HG03108 (cell line): ENCODE measurements at regions not wholly inside any gene's neighbourhood (a gene's known extent, or its start where the extent isn't known, plus 50 kb on each side); places are given as distances from the start of the nearest gene placed in this dataset.

Experiments used
- ATAC-seq: cut with Tn5 transposase; IDR thresholded peaks from one replicate; pipeline ENCODE4 v1.9.1; 2021; ENCODE audit warnings: moderate library complexity; ENCODE audit not compliant: unreplicated experiment

GRCh38 chr4:54487491-54487890 is 170.3 kb upstream of the KIT start:
- no peak for ATAC-seq

DNA sequence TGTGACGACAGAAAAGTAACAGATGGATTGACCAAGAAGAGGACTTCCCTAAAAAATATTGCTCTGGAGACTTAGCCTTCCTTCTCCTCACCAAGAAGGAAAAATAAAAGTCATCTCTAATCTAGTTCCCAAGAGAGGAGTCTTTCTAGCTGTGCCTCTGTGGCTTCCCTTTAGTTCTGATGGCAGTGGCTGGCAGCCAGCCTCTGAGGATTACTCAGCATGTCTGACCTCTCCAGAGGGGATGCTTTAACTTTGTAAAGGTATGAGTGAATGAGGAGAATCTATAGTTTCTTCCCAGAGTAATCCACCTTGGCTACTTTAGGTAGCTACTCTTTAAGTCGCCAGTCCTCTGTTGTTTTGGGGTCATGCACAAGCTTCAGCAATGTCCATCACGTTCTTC is 163.9 kb upstream of the KIT start:
- ATAC-seq, result no peak

DNA sequence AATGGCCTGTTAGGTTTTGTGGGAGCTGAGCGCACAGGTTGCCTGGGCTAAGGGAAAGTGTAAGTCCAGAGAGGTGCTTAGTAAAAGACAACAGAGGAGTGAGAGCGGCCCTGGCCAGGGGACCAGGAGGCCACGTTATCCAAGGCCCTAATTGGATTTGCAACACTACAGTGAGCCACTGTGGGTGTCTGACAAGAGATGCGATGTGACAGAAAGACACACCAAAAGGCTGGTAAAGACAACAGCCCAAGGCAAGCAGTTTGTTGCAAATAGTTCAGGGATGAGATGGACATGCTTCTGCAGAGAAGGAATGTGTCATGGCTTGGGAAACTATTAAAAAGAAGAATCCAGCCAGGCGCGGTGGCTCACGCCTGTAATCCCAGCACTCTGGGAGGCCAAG is 162.7 kb upstream of the KIT start:
- no peak for ATAC-seq

DNA sequence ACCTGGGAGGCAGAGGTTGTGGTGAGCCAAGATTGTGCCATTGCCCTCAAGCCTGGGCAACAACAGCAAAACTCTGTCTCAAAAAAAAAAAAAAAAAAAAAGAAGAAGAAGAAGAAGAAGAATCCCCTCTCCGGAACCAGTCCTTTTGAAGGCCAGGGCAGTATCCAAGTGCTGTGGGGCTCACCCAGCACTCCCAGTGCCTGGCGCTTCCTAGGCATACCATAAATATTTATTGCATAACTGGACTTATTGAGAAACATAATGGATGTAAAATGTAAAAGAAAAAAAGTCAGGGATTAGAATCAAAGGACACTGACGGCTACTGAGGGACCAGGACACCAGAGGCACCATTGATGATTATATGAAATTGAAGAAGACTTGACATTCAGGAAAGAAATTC is 162.1 kb upstream of the KIT start:
- no peak for ATAC-seq

- ATAC-seq, result no peak
Measured at GRCh38 chr4:54496412-54496811, 161.3 kb upstream of the KIT start.

DNA sequence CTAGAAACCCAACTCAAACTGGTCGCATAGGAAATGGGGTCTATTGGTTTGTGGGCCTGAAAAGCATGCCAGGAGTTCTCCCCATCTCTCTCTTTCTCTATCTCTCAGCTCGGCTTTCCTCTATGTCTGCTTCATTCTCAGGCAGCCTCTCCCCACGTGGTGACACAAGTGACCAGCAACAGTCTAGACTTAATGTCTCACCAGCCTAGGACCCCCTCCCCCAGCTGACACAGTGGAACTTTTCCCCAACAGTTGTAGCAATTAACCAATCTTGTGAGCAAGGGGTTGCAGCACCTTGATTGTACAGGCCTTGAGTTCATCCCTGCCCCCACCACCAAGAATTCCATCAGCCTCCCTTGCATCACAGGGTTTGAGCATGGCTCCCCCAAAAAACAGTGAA is 159.8 kb upstream of the KIT start:
- no peak for ATAC-seq

- ATAC-seq, result no peak
Measured at GRCh38 chr4:54498661-54499111, 159.1 kb upstream of the KIT start.

DNA sequence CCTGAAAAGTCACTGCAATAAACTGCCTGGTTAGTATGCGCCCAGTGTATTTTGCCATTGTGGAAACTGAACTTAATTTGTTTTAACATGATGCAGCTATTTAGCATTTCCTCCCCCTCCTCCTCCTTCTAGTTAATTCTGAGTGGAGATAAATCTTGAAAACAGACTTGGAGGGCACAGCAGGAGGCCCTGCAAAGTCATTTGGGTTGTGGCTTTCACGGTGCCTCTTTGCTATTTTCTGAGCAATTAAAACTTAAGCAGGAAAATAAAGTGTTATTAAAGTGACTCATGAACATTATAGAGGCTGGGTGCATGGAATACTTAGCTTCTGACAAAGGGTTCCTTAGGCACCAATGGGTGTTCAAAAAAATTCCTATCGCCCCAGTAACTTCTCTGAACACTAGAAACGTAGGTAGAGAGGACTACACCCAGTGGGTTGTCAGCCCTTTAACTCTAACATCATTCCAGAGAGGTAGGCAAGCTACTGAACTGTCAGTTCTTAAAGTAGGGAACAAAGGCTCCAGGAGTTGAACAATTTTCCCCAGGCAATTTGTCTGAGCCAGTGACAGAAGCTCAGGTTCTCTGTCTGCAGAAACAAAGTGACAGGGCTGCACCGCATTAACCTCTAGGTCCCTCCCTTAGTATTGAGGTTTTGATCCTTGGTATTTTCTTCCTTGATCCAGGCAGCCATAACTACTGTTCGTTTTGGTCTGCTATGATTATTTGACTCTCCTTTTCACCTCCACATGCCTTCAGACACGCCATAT is 158.3 kb upstream of the KIT start:
- ATAC-seq, result no peak

- no peak for ATAC-seq
Measured at GRCh38 chr4:54505362-54505761, 152.4 kb upstream of the KIT start.

DNA sequence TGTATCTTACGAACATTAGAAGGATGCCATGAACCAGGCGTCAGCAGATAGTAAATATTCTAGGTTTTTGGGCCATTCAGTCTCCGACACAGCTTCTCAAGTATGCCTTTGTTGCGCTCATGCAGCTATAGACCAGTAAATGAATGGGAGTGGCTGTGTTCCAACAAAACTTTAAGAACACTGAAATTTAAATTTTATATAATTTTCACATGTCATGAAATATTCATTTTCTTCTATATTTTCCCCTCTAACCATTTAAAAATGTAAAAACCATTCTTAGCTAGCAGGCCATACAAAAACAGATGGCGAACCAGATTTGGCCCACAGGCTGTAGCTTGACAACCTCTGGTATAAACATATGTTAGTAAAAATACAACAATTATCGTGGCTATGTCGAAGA is 151.8 kb upstream of the KIT start:
- no peak for ATAC-seq

- ATAC-seq, result no peak
Measured at GRCh38 chr4:54509057-54509456, 148.7 kb upstream of the KIT start.

- no peak for ATAC-seq
Measured at GRCh38 chr4:54513204-54513603, 144.6 kb upstream of the KIT start.

DNA sequence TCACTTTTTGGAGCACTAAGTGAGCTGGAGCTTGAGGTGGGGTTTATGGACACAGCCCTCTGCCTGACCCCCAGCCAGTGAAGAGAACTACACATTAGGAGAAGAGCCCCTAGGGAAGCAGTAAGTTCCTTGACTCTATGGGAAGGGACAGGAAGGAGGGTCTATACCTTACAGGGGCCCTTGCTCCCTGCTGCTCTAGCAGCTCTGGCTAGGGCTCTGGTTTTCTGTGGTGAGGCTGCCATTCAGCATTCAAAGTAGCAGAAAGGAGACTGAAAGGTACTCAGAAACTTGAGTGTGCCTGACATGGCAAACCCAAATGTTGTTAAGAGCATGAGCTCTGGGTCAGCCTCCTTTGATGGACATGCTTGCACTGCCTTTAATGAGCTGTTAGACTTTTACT is 144.0 kb upstream of the KIT start:
- ATAC-seq, result no peak

DNA sequence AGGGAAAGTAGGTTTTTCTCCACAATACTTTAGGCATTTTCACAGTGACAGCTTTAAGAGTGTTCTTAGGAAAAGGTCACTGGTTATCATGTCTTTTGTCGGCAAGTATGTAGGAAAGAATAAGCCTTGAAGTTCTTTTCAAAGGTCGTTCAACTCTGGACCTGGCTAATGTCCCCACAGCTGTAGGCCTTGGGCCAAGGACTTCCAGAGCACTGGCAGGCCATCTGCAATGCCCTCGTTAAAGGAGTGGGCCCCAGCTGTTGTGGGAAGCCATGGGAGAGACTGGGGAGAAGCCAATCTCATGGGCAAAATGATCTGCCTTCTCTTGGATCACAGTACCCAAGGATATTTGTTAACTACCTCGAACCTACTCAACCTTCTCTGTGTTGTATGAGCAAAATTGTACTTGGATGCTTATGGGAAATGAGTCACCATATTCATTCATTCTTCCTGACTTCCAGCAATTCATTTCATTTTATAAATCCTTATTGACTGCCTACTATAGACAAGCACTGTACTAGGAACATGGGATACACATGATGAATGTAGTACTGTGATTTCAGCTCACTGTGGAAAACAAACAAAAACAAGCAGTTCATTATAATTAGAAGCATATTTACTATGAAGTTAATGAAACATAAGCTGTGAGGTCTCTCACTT is 141.1 kb upstream of the KIT start:
- no peak for ATAC-seq

GRCh38 chr4:54517781-54518444 is 139.8 kb upstream of the KIT start:
- no peak for ATAC-seq

- ATAC-seq, result no peak
Measured at GRCh38 chr4:54525602-54526001, 132.2 kb upstream of the KIT start.

DNA sequence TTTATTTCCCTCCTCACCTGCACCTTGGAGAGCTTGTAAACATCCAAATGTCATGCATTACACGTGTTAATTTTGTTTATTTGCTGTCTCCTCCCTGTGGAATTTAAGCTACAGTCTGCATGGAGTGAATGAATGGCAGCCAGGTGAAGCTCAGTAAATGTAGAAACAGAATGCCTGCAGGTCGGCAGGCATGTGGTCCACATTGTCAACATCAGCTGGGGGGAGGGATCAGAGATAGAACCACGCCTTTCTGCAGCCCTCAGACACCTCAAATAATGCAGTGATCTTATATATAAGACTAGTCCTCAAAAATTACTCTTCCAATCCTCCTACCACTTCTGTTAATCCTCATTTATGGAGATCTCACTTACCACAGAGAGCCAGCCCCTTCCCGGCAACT is 131.2 kb upstream of the KIT start:
- no peak for ATAC-seq

- no peak for ATAC-seq
Measured at GRCh38 chr4:54527532-54527931, 130.2 kb upstream of the KIT start.

DNA sequence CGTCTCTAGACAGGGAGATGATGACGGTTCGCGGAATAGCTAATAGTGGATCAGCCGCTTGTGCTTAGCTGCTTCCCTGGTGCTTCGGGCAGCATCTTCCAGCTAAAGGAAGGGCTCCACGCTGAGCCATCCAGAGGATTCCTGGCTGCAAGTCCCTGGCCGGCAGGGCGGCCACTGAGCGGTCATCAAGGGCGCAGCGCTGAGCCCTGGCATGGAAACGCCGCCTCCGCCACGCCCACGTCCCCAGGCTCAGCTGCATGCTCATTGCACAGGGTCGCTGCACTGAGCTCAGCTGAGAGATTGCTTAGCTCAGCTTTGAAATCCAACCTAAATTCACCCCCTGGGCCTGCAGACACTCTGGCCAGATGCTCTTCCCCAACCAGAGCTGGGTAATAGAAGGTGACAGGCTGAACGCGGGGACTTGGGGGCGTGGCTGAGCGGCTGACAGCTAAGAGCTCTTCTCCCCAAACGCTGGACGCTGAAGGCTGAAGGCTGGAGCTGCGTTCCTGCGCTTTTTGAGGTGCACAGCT is 118.2 kb upstream of the KIT start:
- ATAC-seq, result no peak

DNA sequence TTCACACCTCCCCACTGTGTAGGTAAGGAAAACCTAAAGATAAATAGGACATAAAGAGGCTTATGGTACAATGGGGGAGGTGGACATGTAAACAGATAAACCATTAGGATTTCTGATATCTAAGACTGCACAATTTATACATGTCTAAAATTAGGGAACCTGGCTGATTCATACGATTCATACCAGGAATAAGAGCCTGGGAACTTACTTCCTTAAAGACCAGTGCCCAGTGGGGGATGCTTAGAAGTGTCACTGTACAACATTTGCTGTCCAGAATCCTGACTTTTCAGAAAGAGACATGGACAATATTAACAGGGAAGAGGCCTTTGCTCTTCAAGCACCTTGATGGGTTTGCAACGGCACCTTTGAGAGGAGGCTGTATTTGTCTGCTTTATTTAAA is 116.8 kb upstream of the KIT start:
- ATAC-seq, result no peak

DNA sequence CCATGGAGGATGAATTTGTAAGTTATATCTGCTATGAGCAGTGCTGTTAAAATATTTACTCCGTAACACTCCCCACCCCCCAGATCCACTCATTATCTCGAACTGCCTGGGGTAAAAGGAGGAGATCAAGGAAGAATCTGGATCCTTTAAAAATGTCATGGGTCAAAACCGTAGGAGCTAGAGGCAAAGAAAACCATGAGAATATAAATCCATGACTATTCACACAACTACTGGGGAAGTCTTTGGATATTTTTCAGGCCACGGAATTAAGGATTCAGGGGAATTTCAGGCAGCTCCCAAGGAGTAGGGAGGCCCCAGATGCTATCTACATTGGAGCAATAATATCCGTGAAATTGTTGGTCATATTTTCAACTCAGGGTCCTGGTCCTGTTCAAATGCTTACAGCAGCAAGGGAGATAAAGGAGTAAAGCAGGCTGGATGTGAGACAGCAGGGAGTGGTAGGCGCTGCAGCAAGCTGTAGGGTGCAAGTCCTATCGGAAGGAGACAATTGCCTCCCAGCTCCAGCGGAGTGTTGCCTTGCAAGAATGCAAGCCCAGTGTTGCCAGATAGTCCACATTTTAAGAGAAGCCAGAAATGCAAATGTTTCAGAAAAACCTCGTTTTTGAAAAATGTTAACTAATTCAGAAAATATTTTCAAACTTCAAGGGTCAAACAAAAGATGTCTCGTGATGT is 116.2 kb upstream of the KIT start:
- ATAC-seq, result no peak

DNA sequence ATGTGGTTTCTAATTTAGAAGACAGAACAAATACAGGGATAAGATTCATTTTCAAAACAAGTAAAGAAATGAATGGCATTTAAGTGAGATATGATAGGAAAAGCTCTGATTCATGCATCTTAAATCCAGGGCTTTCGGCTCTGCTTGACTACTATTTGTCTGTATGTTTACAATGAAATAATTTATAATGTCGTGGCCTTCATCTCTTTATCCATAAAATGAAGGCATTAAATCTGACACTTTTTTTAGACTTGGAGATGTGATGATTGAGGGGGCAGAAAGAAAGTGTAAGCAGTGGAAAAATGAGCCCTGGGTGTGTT is 115.7 kb upstream of the KIT start:
- no peak for ATAC-seq
